NT2/D1 (cell line): ENCODE measurements at regions not wholly inside any gene's neighbourhood (a gene's known extent, or its start where the extent isn't known, plus 50 kb on each side); places are given as distances from the start of the nearest gene placed in this dataset.

Source experiments
- DNase-seq: peaks from one replicate; pipeline ENCODE4 v3.0.0-alpha.2; 2011; ENCODE audit warnings: low read depth, low spot score
- H3K27me3 ChIP-seq: 2 replicates; pipeline ENCODE4 v1.6.0; 2011; ENCODE audit warnings: mild to moderate bottlenecking; ENCODE audit not compliant: insufficient read length, insufficient read depth
- H3K36me3 ChIP-seq: 2 replicates; pipeline ENCODE4 v1.6.1; 2011; ENCODE audit warnings: mild to moderate bottlenecking, low read length, mixed read lengths; ENCODE audit not compliant: insufficient read depth, insufficient read length
- H3K4me1 ChIP-seq: 2 replicates; pipeline ENCODE4 v1.5.1; 2011; ENCODE audit not compliant: insufficient read depth, insufficient read length
- H3K4me3 ChIP-seq: 2 replicates; pipeline ENCODE4 v1.5.1; 2011; ENCODE audit warnings: low read depth; ENCODE audit not compliant: insufficient read length
- H3K9ac ChIP-seq: 2 replicates; pipeline ENCODE4 v1.6.0; 2011; ENCODE audit warnings: low read depth; ENCODE audit not compliant: insufficient read length
- H3K9me3 ChIP-seq: 2 replicates; pipeline ENCODE4 v1.5.1; 2011; ENCODE audit warnings: mild to moderate bottlenecking, low read length; ENCODE audit not compliant: insufficient read depth
- SUZ12 ChIP-seq: IDR thresholded peaks from 2 replicates; pipeline ENCODE4 v1.6.1; 2011; ENCODE audit not compliant: insufficient read length, insufficient read depth; ENCODE audit errors: extremely low read depth
- YY1 ChIP-seq: IDR thresholded peaks from 2 replicates; pipeline ENCODE4 v1.6.1; 2011; ENCODE audit not compliant: insufficient read length, insufficient read depth
- ZNF274 ChIP-seq: IDR thresholded peaks from 2 replicates; pipeline ENCODE4 v1.6.1; 2011; ENCODE audit warnings: mild to moderate bottlenecking, low read depth, low read length

DNA sequence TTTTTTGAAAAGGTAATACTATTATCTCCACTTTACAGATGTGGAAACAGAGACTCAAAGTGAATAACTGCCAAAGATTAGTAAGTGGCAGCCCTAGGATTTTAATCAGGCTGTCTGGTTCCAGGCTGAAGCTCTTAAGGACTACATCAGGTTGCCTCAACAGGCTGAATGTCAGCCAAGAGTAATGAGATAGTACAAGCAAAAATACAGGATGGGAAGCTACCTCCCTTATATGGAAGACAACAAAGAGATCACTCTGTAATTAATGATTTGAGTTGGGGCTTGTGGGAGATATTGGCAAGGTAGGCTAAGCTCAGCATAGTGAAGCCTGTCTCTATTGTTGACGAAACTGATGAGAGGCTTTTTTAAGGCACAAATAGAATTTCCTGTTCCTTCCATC lies 323.1 kb downstream of the KCNJ3 start:
- Histone ChIP-seq H3K4me3 (no peak overlapping the region), H3K9ac (no peak overlapping the region), H3K9me3 (no peaks in the 10 kb centered on the region), H3K27me3 (no peaks in the 10 kb centered on the region), H3K36me3 (no peaks in the 10 kb centered on the region), H3K4me1 (no peaks in the 10 kb centered on the region)
- no peak for DNase-seq
- TF ChIP-seq ZNF274 (no peak), SUZ12 (no peak), YY1 (no peak)

DNA sequence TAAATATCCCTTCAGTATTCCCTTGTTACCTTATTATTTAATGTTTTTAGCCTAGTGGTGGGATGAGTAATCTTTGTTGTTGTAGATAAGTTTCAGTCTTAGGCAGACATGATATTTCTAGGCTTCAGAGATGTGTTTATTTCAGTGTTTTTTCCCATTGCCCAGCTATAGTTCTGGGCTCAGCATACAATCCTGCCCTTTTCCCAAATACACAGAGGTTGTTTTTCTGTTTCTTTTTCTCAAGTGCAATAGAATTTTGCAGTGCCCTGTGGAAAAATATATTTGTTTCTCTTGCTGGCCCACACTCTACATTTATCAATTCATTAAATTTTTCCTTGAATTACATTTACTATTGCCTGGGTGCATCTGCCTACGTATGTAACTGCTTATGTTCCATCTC lies 321.8 kb downstream of the KCNJ3 start:
- Histone ChIP-seq H3K9me3 (no peaks in the 10 kb centered on the region), H3K4me3 (no peak overlapping the region), H3K27me3 (no peaks in the 10 kb centered on the region), H3K36me3 (no peaks in the 10 kb centered on the region), H3K4me1 (no peaks in the 10 kb centered on the region), H3K9ac (no peak overlapping the region)
- TF ChIP-seq ZNF274 (no peak), SUZ12 (no peak), YY1 (no peak)
- DNase-seq = no peak

- no peaks in the 10 kb centered on the region for H3K27me3 ChIP-seq
- no peaks in the 10 kb centered on the region for H3K36me3 ChIP-seq
- H3K9me3 ChIP-seq = no peaks in the 10 kb centered on the region
- TF ChIP-seq ZNF274 (no peak), YY1 (no peak), SUZ12 (no peak)
- H3K4me1 ChIP-seq = no peaks in the 10 kb centered on the region
- no peak overlapping the region for H3K9ac ChIP-seq
- no peak overlapping the region for H3K4me3 ChIP-seq
- no peak for DNase-seq
Measured at GRCh38 chr2:155010925-155011324, 312.4 kb downstream of the KCNJ3 start.

GRCh38 chr2:154995361-154995760 lies 296.9 kb downstream of the KCNJ3 start:
- TF ChIP-seq YY1 = no peak
- no peak for TF ChIP-seq ZNF274
- no peak for TF ChIP-seq SUZ12
- Histone ChIP-seq H3K36me3 (no peaks in the 10 kb centered on the region), H3K4me3 (no peak overlapping the region), H3K27me3 (no peaks in the 10 kb centered on the region), H3K9me3 (no peaks in the 10 kb centered on the region), H3K4me1 (no peaks in the 10 kb centered on the region), H3K9ac (no peak overlapping the region)
- no peak for DNase-seq

DNA sequence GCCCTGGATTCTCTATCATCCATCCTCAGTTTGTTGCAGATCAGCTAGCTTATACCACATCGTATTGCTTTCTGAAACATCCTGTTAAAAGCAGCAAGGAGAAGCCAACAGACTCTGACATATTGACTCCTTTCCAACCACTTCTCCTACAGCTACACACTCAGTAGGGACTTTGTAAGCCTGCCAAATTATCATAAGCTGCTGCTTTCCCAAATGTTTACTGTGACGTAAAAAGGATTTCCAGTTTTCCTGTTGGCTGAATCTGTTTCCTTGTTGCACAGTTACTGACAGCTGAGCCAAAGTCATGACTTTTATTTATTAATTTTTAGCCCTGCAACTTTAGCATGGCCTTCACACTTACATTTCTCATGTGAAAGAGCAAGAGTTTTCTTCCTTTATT lies 294.3 kb downstream of the KCNJ3 start:
- no peak for DNase-seq
- no peak for TF ChIP-seq YY1
- no peak for TF ChIP-seq ZNF274
- no peak for TF ChIP-seq SUZ12

DNA sequence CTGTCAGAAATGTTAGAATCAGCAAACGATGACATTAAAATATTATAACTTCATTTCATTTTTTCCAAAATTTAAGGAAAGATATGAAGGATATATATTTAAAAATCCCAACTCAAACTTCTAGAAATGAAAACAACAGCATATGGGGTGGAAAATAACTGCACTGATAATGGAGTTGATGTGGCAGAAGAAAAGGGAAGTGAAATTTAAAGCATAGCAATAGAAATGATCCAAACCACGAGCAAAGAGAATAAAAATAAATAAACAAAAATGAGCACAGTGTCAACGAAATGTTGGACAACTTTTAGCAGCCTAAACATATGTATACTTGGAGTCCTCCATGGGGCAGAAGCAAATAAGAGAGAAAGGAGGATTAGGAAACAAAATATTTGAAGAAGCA lies 280.2 kb downstream of the KCNJ3 start:
- Histone ChIP-seq H3K36me3 (no peaks in the 10 kb centered on the region), H3K4me3 (no peak overlapping the region), H3K9ac (no peak overlapping the region), H3K4me1 (no peaks in the 10 kb centered on the region), H3K9me3 (no peaks in the 10 kb centered on the region), H3K27me3 (no peaks in the 10 kb centered on the region)
- DNase-seq = no peak
- TF ChIP-seq YY1 (no peak), ZNF274 (no peak), SUZ12 (no peak)

More for the DNA sequence above, 294.3 kb downstream of the KCNJ3 start:
- no peak overlapping the region for H3K4me3 ChIP-seq
- H3K36me3 ChIP-seq = no peaks in the 10 kb centered on the region
- H3K4me1 ChIP-seq = no peaks in the 10 kb centered on the region
- no peaks in the 10 kb centered on the region for H3K27me3 ChIP-seq
- H3K9me3 ChIP-seq = no peaks in the 10 kb centered on the region
- H3K9ac ChIP-seq = no peak overlapping the region

GRCh38 chr2:154978244-154978643 lies 279.7 kb downstream of the KCNJ3 start:
- H3K36me3 ChIP-seq = no peaks in the 10 kb centered on the region
- H3K4me3 ChIP-seq = no peak overlapping the region
- H3K4me1 ChIP-seq = no peaks in the 10 kb centered on the region
- no peak for DNase-seq
- H3K9me3 ChIP-seq = no peaks in the 10 kb centered on the region
- H3K27me3 ChIP-seq = no peaks in the 10 kb centered on the region
- TF ChIP-seq ZNF274 = no peak
- no peak for TF ChIP-seq SUZ12
- TF ChIP-seq YY1 = no peak
- no peak overlapping the region for H3K9ac ChIP-seq

GRCh38 chr2:154974041-154974440 lies 275.5 kb downstream of the KCNJ3 start:
- H3K36me3 ChIP-seq = no peaks in the 10 kb centered on the region
- no peak overlapping the region for H3K4me3 ChIP-seq
- no peaks in the 10 kb centered on the region for H3K4me1 ChIP-seq
- TF ChIP-seq YY1 (no peak), ZNF274 (no peak), SUZ12 (no peak)
- no peaks in the 10 kb centered on the region for H3K9me3 ChIP-seq
- no peak for DNase-seq
- H3K9ac ChIP-seq = no peak overlapping the region
- no peaks in the 10 kb centered on the region for H3K27me3 ChIP-seq
